GM18951 (cell line): ENCODE measurements at regions not wholly inside any gene's neighbourhood (a gene's known extent, or its start where the extent isn't known, plus 50 kb on each side); places are given as distances from the start of the nearest gene placed in this dataset.
"Not testable (repeated sequence)": the region's sequence is repeated elsewhere in the genome, so short reads cannot be mapped to it uniquely, and the experiment has no call there.

Experiments
- POLR2A ChIP-seq: IDR thresholded peaks from 4 replicates; pipeline ENCODE4 v1.6.1; 2011; ENCODE audit warnings: mild to moderate bottlenecking; ENCODE audit not compliant: insufficient read length, insufficient read depth; ENCODE audit errors: extremely low read depth
- in situ Hi-C: fragments of 300-500 bp; cut with MboI; formaldehyde crosslinking; loops from one replicate; pipeline ENCODE4 v1.12.0; 2022; ENCODE audit warnings: low sequenced_read_pairs, mixed read lengths, inconsistent platforms; ENCODE audit not compliant: unreplicated experiment

- in situ Hi-C loops = no loop called here
- no peak for TF ChIP-seq POLR2A
These were observed 199.5 kb downstream of the TBC1D2B start for GRCh38 chr15:77877869-77878577.

GRCh38 chr15:77876107-77876820 is 201.2 kb downstream of the TBC1D2B start:
- in situ Hi-C loops = not testable (repeated sequence)

GRCh38 chr15:77875066-77875721 is 202.3 kb downstream of the TBC1D2B start:
- in situ Hi-C loops = not testable (repeated sequence)

- TF ChIP-seq POLR2A = no peak
- in situ Hi-C loops = no loop called here
These were observed 203.4 kb downstream of the TBC1D2B start for GRCh38 chr15:77874063-77874462.

GRCh38 chr15:77872521-77873425 is 204.7 kb downstream of the TBC1D2B start:
- in situ Hi-C loops = not testable (repeated sequence)

GRCh38 chr15:77871852-77872371 is 205.6 kb downstream of the TBC1D2B start:
- no peak for TF ChIP-seq POLR2A
- in situ Hi-C loops = no loop called here

GRCh38 chr15:77870195-77871065 is 207.1 kb downstream of the TBC1D2B start:
- in situ Hi-C loops = no loop called here
- no peak for TF ChIP-seq POLR2A

- in situ Hi-C loops = no loop called here
These were observed 208.3 kb downstream of the TBC1D2B start for GRCh38 chr15:77869021-77869895.

GRCh38 chr15:77868048-77868629 is 209.4 kb downstream of the TBC1D2B start:
- in situ Hi-C loops = not testable (repeated sequence)

More at GRCh38 chr15:77869021-77869895, 208.3 kb downstream of the TBC1D2B start:
- TF ChIP-seq POLR2A = no peak

GRCh38 chr15:77867266-77868047 is 210.1 kb downstream of the TBC1D2B start:
- TF ChIP-seq POLR2A = no peak

More at GRCh38 chr15:77867266-77868047, 210.1 kb downstream of the TBC1D2B start:
- in situ Hi-C loops = no loop called here
